ENCODE measurements at regions not wholly inside any gene's neighbourhood (a gene's known extent, or its start where the extent isn't known, plus 50 kb on each side); places are given as distances from the start of the nearest gene placed in this dataset.
"Not testable (repeated sequence)": the region's sequence is repeated elsewhere in the genome, so short reads cannot be mapped to it uniquely, and the experiment has no call there.

- DNase-seq (ENCODE audit: low read depth in 2 of 2), result no peak
Observed at GRCh38 chr6:137933696-137934095, 66.6 kb downstream of the TNFAIP3 start.

- no peak for DNase-seq (ENCODE audit: low read depth in 2 of 2)
Observed at GRCh38 chr6:137936798-137937197, 69.7 kb downstream of the TNFAIP3 start.

DNA sequence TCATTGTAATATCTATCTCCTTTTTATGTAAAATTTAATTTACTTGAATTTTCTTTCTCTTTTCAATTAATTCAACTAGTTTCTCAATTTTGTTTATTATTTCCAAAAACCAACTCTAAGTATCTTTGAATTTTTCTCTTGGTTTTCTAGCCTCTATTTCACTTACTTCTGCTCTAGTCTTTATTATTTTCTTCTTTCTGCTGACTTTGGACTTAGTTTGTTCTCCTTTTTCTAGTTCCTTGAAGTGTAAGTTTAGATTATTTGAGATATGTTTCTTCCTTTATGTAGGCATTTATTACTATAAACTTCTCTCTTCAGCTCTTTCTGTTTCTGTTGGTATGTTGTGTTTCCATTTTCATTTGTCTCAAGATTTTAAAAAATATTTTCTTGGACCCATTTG is 70.8 kb downstream of the TNFAIP3 start:
- no peak for DNase-seq (ENCODE audit: low read depth in 2 of 2)

- DNase-seq (ENCODE audit: low read depth in 2 of 2), result no peak
Observed at GRCh38 chr6:137938770-137939379, 71.8 kb downstream of the TNFAIP3 start.

DNA sequence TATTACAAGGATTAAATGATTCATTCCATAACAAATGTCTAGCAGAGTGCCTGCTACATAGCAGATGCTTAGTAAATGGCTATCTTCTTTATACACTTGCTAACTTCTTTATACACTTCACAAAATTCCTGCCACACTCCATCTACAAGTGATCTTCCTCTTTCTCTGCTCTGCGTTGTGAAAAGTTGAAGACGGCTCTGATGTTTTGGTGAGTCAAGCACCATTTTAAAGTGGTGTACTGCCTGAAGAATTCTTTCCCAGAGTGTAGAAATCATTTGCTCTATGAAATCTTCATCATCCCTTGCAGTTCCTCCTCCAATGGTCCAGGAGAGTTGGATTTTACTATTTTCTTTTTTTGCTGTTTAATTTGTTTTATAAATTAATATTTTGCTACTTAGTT is 74.9 kb downstream of the TNFAIP3 start:
- no peak for DNase-seq (ENCODE audit: low read depth in 2 of 2)

GRCh38 chr6:137942736-137943135 is 75.7 kb downstream of the TNFAIP3 start:
- DNase-seq (ENCODE audit: low read depth in 2 of 2), result no peak

GRCh38 chr6:137944381-137944780 is 77.3 kb downstream of the TNFAIP3 start:
- not testable (repeated sequence) for DNase-seq (ENCODE audit: low read depth in 2 of 2)

DNA sequence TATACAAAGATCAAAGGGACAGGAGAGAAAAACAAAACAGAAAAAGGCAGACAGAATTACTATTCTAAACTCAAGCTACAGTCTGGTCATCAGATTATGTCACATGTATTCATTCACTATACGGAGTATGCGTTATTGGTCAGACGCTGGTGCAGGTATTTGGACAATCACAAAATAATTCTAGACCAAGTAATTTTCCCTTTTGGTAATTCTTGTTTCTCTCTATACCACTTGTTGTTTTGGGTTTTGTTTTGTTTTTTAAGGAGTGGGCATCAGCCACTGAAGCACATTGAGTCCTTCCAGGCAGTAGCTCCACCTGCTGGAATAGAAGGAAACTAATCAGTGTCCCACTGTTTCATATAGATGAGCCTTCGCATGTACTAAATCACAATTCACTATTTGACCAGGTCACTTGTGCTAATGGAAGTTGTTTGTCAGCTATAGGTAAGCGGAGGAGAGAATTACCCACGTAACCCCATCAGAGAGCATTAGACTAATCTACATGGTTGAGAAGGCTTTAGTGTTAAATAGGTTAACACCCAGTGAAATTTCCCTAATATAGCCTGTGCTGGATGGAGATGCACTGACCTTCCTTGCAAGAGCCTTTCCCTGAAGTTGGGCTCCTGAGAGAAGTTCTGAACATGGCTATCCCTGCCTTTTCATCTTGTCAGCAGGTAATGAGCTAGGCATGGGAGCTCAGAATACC is 77.9 kb downstream of the TNFAIP3 start:
- DNase-seq (ENCODE audit: low read depth in 2 of 2), result no peak

DNA sequence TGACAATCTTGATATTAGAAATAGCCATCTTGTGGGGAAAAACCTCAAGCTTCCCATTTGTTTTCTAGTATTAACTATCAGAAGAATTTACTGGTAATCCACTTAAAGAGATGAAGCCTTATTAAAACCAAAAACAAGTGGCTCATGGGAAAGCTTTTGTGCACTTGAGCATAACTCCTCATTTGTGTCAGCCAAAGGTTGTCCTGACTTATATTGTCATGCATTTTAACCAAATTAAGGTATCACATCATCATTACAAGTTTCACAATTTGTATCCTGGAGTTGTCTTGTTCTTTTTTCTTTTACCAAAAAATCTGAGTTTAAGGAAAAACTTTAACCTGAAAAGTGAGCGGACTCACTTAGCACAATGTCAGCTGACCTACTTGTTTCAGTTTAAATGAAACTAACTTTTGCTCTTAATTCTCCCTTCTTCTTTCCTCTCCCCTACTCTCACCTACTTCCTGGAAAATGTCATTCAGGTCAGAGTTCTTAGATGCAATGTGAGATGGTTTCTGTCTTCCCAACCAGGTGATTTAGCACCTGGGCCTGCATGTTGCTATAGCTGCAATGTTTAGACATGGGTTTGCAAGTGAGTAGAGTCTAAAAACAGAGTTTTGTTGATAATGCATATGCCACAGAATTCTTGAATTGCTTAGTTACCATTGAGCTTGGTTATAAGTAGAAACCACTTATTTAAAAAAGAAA is 82.8 kb downstream of the TNFAIP3 start:
- DNase-seq (ENCODE audit: low read depth in 2 of 2), result no peak

- no peak for DNase-seq (ENCODE audit: low read depth in 2 of 2)
Observed at GRCh38 chr6:137950581-137950980, 83.5 kb downstream of the TNFAIP3 start.

DNA sequence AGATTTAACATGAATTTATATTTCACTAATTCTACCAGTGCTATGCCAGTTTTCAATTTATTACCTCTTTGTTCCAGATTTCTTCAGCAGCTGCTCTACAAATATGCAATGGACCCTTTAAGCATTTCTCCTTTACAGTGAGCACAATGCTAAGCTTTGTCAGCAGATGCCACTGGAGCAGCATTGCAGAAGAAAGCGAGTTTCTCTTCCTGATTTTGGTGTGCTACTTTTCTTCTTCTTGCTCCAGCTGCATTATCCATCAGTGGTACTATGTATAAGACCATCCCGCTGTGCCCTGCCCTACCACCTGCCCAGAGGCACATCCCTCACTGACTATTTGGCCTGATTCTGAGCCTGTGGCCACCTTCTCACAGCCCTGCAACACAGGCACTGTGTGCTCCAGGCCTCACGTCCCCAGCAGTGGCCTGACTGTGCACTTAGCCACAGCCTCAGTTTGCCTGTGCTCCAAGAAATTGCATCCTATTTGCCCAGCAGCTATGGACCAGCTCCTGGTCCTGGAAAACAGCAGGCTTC is 84.1 kb downstream of the TNFAIP3 start:
- DNase-seq (ENCODE audit: low read depth in 2 of 2), result no peak

GRCh38 chr6:137952247-137952646 is 85.2 kb downstream of the TNFAIP3 start:
- no peak for DNase-seq (ENCODE audit: low read depth in 2 of 2)

DNA sequence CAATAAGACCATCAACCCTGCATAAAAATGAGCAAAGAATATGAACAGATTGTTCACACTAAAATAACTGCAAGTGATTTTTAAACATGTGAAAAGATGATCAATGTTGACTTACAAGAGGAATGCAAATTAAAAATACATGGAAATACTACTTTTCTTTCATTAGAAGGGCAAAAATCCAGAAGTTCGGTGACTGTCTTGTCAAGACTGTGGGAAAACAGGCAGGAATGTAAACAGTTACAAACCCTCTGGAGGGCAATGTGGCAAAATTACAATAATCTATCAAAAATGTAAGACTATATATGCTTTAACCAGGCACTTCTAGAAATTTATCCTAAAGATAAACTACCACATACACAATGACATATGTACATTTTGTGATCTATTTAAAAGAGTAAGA is 86.7 kb downstream of the TNFAIP3 start:
- DNase-seq (ENCODE audit: low read depth in 2 of 2), result no peak

DNA sequence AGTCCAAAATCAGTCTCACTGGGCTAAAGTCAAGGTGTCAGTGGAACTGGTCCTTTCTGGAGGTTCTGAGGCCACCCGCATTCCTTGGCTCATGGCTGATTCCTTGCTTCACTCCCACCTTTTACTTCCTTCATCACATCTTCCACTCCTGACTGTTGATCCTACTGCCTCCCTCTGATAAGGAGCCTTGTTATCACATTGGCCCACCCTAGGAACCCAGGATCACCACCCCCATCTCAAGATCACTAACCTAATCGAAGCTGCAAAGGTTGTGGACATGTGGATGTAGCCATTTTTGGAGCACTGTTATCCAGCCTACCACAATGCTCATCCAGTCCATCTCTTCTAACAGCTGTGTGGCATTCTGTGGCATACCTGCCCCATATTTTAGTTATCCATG is 87.2 kb downstream of the TNFAIP3 start:
- DNase-seq (ENCODE audit: low read depth in 2 of 2), result no peak

DNA sequence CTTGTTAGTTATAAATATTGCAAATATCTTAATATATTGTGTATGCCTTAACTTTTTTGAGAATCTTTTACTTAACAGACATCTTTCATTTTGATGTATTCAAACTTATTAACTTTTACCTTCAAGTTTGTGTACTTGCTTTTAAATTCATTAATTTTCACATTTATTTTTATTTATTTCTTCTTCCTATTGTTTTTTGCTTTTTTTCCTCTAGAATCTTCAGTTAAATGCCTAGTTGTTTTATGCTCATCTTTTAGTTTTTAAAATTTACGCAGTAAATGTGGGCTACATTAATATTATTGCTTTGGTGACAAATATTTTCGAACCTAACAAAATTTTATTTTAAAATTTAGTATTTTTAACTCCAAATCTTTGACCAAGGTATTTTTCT is 89.0 kb downstream of the TNFAIP3 start:
- DNase-seq (ENCODE audit: low read depth in 2 of 2), result no peak

DNA sequence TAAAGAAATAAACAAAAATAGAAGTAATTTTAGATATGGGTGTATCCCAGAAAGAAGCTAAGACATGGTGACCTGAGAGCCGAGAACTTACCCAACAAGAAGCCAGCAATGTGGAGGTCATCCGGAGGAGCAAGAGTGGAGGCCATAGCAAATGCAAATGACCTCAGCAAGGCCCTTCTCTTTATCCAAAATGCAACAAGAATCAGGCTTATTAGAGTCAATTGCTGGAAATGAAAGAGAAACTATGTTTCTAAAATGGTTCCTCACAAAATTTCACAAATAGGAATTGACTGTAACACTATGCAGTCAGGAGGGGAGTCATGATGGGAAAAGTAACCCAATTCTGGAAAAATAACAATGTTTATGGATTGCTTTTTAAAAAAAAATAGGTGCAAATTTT is 90.4 kb downstream of the TNFAIP3 start:
- no peak for DNase-seq (ENCODE audit: low read depth in 2 of 2)

DNA sequence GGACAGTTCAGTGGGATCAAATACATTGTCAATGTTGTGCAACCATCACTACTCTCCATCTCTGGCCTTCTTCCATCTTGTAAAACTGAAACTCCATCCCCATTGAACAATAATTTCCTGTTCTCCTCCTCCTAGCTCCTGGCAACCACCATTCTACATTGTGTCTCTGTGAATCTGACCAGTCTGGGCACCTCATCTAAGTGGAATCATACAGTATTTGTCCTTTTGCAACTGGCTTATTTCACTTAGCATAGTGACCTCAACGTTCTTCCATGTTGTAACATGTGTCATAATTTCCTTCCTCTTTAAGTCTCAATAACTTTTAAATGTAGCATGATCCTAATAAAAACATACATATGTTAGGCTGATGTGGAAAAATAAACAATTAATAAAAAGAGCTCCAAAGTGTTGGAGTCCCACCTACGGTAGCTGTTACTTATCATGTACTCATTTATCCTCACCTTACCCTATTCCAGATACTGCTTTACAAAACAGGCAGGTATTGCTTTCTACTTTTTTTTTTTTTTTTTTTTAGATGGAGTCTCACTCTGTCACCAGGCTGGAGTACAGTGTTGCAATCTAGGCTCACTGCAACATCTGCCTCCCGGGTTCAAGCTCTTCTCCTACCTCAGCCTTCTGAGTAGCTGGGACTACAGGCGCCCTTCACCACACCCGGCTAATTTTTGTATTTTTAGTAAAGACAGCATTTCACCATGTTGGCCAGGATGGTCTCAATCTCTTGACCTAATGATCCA is 91.9 kb downstream of the TNFAIP3 start:
- no peak for DNase-seq (ENCODE audit: low read depth in 2 of 2)

DNA sequence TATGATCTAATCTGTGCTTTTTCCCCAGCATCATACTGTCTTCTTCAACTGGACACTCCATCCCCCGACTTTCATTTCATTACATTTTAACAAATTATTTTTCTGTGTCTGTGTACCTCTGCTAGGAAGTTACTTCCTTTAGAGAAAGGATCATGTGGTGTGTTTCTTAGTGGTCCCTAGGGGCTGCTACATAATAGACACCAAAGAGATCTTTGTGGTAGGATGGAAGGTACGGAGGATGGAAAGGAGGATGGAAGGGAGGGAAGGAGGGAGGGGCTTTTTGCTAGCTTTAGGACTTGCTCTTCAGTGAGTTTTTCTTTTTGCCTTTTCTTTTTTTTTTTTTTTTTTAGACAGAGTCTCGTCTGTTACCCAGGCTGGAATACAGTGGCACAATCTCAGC is 95.7 kb downstream of the TNFAIP3 start:
- DNase-seq (ENCODE audit: low read depth in 2 of 2), result no peak

DNA sequence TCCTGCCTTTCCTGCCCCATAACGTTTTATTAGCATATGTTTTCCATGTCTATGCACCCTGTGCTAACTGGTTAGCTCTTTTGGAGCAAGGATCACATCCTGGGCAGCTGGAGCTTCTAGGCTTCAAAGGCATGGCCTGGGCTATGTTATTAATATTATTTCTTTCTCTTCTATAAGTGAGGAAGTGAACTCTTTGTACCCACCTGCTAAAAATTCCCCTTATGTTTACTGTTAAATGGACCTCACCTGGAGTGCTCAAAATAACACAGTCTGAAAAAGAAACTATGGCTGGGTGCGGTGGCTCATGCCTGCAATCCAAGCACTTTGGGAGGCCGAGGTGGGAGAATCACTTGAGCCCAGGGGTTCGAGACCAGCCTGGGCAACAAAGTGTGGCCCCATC is 97.8 kb downstream of the TNFAIP3 start:
- no peak for DNase-seq (ENCODE audit: low read depth in 2 of 2)

DNA sequence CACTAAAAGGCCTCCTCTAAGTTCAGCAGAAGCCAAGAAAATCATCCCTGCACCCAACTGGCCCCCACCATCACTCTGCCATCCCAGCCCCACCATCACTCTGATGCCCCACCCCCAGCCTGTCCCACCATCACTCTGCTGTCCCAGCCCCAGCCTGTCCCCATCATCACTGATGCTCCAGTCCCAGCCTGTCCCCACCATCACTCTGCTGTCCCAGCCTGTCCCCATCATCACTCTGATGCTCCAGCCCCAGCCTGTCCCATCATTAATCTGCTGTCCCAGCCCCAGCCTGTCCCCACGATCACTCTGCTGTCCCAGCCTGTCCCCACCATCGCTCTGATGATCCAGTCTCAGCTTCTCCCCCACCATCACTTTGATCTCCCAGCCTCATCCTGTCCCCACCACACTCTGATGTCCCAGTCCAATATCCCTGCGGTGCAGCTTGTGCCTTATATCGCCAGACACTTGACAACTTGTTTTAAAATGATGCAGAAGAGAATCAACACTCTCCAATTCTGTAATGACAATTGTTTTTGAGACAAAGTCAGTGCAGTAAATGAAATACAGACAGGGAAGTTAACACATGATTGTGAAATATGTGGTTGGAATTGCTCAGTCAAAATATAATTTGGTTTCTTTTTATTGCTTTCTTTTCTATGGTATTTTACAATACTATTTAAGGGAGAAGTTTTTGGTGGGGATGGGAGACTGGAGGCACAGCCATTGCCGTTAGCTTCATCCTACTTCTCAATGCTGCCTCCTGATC is 100.8 kb downstream of the TNFAIP3 start:
- DNase-seq (ENCODE audit: low read depth in 2 of 2), result no peak

- DNase-seq (ENCODE audit: low read depth in 2 of 2), result no peak
Observed at GRCh38 chr6:137968455-137968804, 101.4 kb downstream of the TNFAIP3 start.

GRCh38 chr6:137968901-137969300 is 101.8 kb downstream of the TNFAIP3 start:
- DNase-seq (ENCODE audit: low read depth in 2 of 2), result no peak
